GM12873 (cell line): ENCODE measurements at regions not wholly inside any gene's neighbourhood (a gene's known extent, or its start where the extent isn't known, plus 50 kb on each side); places are given as distances from the start of the nearest gene placed in this dataset.

Experiments
- TF ChIP-seq, protein P1 (sequence below): IDR thresholded peaks from 2 replicates; pipeline ENCODE4 v1.5.1; 2012; ENCODE audit warnings: low read depth, mild to moderate bottlenecking, moderate library complexity, low read length, control low read depth; ENCODE audit not compliant: insufficient read depth; ENCODE audit errors: missing control alignments

DNA sequence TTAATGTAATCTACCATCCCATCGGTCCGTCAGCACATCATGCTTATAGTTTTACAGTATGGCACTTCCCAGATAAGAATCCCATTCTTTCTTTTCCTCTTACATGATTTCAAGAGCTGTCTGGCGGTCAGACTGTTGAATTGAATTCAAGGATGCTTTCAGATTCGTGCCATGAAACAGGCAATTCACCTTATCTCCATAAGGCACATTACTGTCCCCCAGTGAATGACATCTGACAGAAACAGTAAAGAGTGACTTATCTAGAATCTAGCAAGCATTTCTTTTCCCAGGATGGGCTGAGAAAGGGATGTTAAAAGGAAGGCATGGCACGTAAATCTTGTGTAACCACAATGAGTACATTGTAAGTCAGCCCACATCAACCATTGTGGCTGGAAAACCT, 61.1 kb upstream of the SEM1 start:
- TF ChIP-seq, protein P1, sequence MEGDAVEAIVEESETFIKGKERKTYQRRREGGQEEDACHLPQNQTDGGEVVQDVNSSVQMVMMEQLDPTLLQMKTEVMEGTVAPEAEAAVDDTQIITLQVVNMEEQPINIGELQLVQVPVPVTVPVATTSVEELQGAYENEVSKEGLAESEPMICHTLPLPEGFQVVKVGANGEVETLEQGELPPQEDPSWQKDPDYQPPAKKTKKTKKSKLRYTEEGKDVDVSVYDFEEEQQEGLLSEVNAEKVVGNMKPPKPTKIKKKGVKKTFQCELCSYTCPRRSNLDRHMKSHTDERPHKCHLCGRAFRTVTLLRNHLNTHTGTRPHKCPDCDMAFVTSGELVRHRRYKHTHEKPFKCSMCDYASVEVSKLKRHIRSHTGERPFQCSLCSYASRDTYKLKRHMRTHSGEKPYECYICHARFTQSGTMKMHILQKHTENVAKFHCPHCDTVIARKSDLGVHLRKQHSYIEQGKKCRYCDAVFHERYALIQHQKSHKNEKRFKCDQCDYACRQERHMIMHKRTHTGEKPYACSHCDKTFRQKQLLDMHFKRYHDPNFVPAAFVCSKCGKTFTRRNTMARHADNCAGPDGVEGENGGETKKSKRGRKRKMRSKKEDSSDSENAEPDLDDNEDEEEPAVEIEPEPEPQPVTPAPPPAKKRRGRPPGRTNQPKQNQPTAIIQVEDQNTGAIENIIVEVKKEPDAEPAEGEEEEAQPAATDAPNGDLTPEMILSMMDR, result no peak

DNA sequence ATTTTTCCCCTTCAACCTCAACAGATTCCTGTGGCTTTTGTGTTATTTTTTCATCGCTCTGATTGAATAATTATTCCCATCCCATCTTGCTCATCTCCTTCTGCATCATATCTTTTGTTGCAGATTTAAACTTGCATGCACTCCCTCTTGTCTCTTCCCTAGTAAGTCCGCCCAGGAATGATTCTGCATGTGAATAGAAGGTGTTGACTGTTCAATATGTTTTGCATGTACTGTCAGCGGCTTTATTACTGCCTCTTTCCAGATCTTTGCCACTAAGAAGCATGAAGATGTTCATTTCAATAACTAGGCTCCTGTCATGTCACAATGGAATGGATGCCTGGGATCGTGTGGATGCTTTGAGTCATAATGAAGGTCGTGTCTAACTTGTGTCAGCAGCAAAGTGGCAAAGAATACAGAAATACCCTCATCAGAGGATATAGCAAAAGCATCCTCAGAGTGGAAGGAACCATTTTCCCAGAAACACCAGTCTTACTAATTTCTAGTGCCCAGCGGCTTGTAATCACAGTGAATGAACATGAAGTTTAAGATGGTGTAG, 62.6 kb upstream of the SEM1 start:
- TF ChIP-seq, protein P1, result no peak

DNA sequence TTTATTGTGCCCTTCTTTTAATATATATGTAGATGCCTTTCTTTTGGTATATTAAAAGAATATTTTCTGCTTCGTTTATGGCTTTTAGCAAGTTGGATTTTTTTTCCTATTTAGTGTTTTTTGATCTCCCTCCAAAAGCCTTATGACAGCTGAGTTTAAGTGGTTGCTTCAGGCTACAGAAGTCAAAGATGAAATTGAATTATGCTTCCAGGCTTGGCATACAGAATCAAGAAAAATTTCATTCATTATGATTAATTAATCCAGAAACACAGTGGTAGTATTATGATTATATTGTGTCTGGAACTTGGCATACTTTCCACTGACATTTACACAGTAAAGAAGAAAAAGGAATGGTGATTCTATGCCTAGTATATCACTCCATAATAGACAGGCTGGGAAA, 63.8 kb upstream of the SEM1 start:
- TF ChIP-seq, protein P1, result no peak

DNA sequence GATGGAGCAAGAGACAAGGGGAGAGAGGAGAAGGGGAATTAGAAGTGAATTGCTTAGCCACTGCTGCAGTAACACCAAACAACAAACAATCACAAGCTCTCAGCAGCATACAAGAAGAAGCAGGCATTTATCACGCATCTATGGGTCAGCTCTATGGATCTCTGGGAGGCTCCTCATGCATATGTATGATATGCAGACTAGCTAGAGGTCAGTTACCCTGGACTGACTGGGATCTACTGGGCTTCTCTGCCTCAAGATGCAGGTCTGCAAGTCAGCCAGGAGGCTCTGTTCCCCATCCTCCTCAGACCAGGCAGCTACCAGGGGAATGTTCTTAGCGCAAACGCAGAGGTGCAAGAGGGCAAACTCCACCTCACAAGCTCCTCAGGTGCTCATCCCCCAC, 64.7 kb upstream of the SEM1 start:
- TF ChIP-seq, protein P1, result no peak

GRCh38 chr7:96775046-96775445, 65.4 kb upstream of the SEM1 start:
- TF ChIP-seq, protein P1, result no peak

DNA sequence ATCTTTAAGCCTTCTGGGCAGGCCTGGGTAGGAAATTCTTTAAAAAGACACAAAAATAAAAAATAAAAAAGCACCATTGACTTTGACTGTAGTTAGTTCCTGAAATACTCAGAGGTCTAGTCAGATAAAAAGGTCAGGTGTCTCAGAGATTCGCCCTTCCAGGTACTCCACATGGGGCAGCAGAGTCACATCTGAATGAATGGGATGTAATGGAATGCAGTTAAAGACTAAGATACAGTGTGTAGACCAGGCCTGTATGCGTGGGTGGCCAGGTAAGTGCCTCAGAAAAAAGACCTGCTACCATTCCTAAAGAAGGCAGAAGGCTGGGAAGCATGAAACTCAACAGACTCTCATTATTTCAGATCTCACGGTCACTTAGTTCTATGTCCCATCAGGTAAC, 68.6 kb upstream of the SEM1 start:
- TF ChIP-seq, protein P1, result peak; percentile 25

- TF ChIP-seq, protein P1, result no peak
These were observed 72.3 kb upstream of the SEM1 start for GRCh38 chr7:96781919-96782318.
